HG03460 (cell line): ENCODE measurements at regions not wholly inside any gene's neighbourhood (a gene's known extent, or its start where the extent isn't known, plus 50 kb on each side); places are given as distances from the start of the nearest gene placed in this dataset.

Experiments
- ATAC-seq: cut with Tn5 transposase; IDR thresholded peaks from one replicate; pipeline ENCODE4 v1.9.1; 2021; ENCODE audit not compliant: unreplicated experiment

- ATAC-seq, result no peak
Measured at GRCh38 chr1:14098294-14098913, 398.4 kb downstream of the PRDM2 start.

DNA sequence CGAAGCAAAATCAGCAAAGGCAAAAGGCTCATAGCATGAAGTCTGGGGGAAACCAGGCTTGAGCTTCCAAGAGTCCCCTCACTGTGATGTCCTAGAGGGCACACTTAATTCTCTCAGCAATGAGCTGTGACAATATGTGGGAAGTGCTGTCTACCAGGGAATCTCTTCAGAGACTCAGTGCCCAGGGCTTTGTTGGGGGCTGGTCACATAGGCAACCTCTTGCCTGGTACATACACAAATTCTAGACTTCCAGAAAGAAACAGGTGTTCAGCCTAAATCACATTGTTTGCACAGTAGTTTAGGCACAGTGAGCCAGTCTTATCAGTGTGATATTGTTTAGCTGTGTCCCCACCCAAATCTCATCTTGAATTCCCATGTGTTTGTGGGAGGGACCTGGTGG lies 400.5 kb downstream of the PRDM2 start:
- no peak for ATAC-seq

DNA sequence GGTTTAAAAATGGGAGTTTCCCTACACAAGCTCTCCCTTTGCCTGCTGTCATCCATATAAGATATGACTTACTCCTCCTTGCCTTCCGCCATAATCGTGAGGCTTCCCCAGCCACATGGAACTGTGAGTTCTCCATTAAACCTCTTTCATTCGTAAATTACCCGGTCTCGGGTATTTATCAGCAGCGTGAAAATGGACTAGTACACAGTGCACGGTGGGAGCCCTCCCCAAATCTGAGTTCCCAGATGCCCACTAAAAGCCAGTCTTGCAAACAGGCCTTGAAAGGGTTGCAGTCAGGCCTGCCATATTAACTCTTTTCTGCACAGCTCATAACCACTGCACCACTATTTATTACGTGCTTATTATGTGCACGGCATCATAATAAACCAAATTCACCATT lies 400.9 kb downstream of the PRDM2 start:
- ATAC-seq, result no peak

DNA sequence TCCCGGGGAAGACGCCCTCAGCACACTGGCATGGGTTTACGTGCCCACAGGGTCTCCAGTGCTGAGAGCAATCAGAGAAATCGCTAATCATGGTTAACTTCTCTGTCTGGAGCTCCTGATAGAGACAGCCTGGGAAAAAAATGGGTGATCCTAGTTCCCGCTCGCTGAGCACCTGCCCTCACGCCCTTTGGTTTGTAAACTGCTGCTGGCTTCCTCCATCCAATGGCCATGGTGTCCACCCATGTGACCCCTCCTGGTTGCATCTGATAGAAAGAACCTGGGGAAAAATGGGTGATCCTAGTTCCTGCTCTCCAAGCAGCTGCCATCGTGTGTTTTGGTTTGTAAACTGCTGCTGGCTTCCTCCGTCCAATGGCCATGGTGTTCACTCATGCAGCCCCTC lies 402.2 kb downstream of the PRDM2 start:
- ATAC-seq, result no peak

DNA sequence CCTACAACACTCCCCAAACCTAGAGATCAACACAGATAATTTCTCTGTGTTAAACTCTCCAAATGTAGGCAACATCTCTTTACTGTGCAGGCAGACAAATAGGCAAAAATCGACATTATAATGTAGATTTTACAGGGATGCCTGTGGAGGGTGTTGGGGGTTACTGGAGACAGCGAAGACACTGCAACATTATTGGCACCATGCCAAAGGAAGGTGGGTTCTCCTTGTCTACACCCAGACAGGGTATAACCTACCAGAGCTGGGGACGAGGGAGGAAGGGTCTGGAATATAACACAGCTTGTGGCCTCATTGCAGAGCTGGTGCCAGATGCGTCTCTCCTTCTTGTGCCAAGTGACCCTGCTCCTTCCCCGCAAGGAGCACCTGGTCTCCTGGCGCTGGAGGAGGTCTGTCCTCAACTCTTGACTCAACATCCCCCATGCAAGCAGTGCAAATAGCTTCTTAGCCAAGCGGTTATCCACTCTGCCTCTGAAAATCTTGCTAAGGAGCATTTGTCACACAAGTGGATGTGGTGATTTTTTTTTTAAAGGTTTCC lies 404.0 kb downstream of the PRDM2 start:
- ATAC-seq, result no peak

DNA sequence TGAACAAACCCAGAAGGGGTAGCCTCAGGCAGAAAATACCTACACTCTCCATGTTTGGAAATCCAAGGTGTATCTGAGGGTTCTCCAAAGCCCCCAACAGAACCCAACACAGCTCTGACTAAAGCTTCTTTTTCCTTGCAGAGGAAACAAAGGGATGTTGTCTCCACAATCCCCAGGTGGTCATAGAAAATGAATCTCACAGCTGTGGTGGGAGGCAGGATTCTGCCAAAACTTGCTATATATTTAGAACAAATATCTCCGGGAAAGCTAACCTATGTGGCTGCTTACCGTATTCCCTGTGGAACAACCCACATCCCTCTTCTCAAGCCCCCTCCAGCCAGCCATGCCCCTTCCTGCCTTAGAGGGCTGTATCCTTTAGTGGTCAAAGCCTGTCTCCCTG lies 406.1 kb downstream of the PRDM2 start:
- no peak for ATAC-seq

GRCh38 chr1:14106679-14107313 lies 406.8 kb downstream of the PRDM2 start:
- no peak for ATAC-seq

- no peak for ATAC-seq
Measured at GRCh38 chr1:14108356-14109275, 408.6 kb downstream of the PRDM2 start.

GRCh38 chr1:14109276-14109635 lies 409.3 kb downstream of the PRDM2 start:
- ATAC-seq, result no peak

- ATAC-seq, result no peak
Measured at GRCh38 chr1:14110040-14110439, 410.1 kb downstream of the PRDM2 start.

DNA sequence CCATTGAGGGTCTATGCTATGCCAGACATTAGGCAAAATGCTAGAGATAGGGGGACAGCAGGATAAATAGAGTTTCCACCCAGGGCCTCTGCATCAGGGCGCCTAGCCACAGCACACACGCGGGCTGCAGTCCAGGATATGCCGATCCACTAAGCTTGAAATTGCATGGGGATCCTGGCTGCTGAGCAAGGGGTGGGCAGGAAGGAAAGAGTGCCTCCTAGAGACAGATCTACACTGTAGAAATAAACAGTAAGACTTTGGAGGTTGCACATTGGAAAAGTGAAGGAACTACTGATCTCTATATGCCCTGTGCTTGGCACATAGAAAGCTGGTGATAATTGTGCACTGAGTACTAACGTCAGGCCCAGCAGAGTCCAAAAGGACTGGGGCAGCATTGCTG lies 411.1 kb downstream of the PRDM2 start:
- no peak for ATAC-seq

- no peak for ATAC-seq
Measured at GRCh38 chr1:14112613-14113012, 412.6 kb downstream of the PRDM2 start.

DNA sequence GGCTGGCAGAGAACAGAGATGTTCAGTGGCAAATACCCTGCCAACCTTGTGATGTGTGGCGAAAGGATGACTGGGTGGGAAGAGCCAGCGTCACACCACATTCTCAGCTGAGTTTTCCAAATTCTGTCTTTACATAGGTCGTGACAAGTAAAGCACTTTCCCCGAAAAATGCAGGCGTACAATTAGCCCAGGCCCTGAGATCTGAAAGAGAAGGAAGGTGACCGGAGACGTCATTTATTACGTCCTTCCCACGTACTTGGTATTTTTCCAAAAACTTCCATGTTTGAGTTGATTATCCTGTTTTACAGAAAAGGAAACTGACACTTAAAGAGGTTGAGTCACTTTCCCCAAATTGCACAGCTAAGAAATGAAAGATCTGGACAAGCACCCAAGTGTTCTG lies 413.3 kb downstream of the PRDM2 start:
- no peak for ATAC-seq

DNA sequence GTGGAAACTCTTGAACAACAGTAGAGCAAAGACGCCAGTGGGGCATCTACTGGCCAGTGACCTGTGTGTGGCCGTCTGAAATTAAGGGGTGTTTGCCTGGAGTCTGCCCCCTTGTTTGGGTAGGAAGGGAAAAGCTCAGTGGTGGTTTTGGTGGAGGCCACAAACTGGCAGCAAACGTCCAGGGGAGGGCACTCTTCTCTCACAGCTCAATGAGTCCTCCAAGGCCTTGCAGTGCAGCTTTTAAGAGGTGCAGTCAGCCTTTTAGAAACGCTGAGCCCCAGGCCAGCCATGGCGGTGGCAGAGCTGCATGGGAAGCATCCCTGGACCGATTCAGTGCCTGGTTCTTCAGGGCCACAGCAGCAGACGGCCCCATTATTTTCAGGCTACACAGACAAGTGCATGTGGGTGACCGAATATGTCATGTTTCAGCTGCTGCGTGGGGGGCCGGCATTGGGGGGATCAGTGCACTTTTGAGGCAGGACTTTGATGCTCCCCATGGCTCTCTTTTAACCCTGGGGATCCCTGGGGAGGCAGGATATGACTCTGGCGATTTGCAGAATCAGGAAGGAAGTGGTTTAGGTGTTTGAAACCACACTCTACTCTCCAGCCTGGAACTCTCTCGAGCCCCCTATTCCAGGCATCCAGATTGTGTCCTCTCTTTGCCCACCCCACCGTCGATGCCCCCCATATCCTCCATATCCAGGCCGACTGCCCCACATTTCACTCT lies 414.0 kb downstream of the PRDM2 start:
- ATAC-seq, result no peak

- no peak for ATAC-seq
Measured at GRCh38 chr1:14115976-14116375, 416.0 kb downstream of the PRDM2 start.

- ATAC-seq, result no peak
Measured at GRCh38 chr1:14117700-14118099, 417.7 kb downstream of the PRDM2 start.

- no peak for ATAC-seq
Measured at GRCh38 chr1:14118691-14119485, 418.9 kb downstream of the PRDM2 start.

GRCh38 chr1:14120895-14121294 lies 420.9 kb downstream of the PRDM2 start:
- ATAC-seq, result no peak

DNA sequence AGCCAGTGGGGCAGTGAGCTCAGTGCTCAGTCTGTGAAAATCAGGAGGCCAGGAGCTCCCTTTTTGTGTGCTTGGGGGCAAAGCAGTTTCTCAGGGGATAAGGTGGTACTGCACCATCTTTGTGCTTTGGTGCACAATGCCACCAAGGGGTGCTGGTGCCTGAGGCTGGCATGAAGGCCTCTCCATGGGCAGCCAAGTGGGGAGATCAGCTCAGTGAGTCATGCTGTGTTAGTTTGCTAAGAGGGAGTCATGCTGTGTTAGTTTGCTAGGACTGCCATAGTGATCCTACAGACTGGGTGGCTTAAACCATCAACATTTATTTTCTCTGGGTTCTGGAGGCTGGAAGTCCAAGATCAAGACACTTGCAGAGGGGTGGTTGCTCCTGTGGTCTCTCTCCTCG lies 428.1 kb downstream of the PRDM2 start:
- no peak for ATAC-seq

DNA sequence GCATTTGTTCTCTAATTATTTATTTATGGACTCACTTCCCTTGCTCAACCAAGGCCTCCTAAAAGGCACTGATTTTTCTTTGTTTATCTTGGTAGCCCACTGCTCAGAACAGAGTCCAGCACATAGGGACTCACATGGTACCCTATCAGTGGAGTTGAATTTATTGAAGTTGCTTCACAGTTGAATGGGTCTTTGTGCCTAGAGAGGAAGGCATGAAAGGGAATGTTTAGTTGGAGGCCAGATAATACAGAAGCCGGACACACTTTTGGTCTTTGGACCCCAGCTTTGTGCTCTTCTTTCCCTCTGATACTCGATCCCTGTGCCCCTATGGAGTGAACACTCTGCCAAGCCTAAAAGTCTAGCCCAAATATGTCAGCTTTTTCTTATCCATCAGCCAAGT lies 429.0 kb downstream of the PRDM2 start:
- no peak for ATAC-seq
